Activated naive CD8-positive, alpha-beta T cell treated with anti-CD3 and anti-CD28 coated beads, Interleukin-2, amount 50 U/mL, for 16 hours (primary cell): ENCODE measurements at regions not wholly inside any gene's neighbourhood (a gene's known extent, or its start where the extent isn't known, plus 50 kb on each side); places are given as distances from the start of the nearest gene placed in this dataset.

Experiments used
- DNase-seq: peaks from one replicate; pipeline ENCODE4 v3.0.0-alpha.2; 2020; ENCODE audit warnings: low read depth, low spot score

DNA sequence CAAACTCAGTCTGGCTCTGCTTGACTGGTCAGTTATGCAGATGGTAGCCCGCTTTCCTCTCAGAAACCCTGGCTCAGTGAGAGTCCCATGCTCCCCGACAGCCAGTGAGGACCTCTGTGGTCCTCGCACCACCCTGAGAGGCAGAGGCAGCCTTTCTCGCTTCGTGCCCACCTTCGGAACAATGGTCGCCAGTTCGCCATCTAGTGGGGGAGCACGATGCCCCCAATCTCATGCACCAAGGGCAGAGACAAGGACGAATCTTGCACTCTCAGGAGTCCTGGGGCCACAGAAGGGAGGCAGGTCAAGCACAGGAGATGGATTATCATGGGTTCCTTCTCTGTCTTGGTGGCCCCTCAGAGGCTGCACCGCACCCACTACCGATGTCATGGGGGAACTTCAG lies 75.2 kb downstream of the RHCG start:
- no peak for DNase-seq

DNA sequence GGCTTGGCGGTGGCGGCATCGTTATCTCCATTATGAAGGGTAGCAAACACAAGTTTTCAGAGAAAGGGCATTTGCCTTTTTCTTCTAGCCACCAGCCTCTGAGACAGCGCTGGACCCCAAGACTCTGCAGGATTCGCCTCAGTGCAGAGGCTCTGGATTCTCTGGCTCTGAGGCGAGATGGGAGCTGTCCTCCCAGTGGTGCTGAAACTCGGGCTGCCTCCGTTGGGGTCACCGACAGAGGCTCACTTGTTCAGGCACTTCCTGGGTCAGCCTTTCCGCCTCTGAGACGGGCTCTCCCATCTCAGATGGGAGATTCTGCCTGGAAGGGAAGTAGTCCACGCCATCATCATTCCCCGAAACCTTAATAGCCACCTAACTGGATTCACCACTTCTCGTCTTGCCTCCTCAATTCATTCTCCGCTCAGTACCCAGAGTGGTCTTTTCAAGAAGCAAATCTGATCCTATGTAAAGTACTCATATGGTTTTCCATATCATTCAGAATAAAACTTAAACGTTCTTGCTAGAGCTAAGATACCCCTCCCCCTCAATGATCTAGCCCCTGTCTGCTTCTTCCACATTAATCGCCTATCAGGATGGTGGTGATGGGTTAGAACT lies 76.9 kb downstream of the RHCG start:
- no peak for DNase-seq

DNA sequence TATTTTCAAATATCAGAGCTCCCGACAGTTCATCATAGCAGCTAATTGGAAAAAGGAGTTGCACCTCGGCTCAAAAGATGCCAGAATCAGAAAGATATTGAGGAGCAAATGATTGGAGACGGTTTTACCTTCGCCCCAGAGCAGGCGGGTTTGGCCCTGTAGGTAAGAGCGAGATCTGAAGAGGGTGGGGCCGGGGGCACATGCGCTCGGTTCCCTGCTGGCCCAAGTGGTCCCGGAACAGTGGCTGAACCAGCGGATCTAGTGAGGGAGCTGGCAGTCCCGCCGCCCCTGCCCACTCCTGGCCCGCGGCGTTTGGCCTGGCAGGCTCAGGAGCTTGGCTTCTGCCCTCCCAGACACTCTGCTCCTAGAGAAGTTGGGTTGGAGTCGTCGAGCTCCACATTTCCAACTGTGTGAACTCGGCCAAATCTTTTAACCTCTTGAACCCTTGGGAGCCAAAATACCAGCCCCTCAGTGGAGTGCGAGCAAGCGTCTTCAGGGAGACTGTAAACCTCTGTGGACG lies 79.1 kb downstream of the RHCG start:
- no peak for DNase-seq

DNA sequence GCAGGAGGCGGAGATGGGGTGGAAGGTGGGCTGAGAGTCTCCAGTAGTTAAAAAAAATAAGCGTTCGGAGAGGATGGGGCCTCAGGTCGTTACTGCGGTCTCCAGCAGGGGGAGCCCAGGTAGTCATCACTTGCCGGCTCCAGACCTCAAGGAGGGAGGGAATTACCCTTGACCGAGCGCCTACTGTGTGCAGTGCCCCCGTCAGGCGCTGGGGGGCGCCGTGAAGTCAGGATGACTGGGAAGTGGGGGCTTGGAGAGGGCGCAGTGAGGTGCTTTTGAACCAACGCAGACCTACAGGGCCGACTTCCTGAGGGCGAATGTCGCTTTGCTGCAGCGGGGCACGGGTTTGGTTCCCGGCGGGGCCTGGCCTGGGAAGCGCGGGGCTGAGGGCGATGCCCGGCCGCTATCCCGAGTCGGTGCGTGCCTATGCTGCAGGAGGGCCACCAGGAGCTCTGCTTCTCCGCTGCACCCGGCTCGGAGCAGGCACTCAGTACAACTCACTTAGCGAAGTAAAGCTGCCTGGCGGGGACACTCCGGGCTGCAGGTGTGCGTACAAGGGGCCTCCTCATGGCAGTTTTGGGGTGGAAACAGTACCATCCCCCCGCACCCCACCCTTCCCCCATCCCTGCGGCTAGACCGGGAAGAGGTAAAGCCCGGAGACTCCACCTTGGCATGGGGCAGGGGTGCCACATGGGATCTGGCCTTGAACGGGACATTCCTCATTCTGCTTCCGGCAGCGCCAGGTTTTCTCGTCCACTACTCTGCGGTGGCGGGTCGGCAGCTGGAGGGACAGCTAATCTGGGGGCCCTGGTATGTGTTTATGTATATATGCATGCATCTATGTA lies 79.8 kb downstream of the RHCG start:
- peak; percentile 38 for DNase-seq

DNA sequence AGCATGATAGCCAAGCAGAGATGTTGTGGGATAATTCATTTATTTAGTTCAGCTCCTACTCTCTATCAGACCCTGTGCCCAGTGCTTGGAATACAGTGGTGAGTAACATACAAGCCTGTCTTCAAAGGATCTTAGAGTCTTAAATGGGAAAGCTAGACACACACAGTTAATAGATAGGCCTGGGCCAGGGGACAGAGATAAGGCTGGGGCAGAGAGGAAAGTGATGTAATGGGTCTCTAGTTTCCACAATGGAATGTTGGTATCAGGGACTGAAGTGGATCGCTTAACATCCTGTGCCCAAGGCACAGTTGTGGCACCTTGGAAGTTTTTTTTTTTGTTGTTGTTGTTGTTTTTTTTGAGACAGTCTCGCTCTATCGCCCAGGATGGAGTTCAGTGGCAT lies 79.9 kb upstream of the POLG start:
- no peak for DNase-seq

DNA sequence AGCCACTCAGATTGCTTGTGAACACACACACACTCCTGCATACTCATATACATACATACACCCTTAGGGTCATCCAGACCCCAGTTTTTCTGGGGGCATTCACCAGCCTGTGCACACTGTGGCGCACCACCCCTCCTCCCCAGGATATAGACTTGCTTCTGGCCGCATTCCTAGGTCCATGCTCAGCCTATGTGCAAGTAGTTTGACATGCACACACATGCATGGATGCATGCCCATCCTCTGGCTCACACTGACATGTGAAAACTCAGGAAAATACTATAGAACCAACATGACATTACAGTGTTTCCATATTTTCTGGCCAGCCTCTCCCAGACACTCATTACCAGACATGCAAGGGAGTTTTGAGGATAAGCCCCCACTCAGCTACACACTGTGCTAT lies 79.3 kb upstream of the POLG start:
- DNase-seq, result no peak

DNA sequence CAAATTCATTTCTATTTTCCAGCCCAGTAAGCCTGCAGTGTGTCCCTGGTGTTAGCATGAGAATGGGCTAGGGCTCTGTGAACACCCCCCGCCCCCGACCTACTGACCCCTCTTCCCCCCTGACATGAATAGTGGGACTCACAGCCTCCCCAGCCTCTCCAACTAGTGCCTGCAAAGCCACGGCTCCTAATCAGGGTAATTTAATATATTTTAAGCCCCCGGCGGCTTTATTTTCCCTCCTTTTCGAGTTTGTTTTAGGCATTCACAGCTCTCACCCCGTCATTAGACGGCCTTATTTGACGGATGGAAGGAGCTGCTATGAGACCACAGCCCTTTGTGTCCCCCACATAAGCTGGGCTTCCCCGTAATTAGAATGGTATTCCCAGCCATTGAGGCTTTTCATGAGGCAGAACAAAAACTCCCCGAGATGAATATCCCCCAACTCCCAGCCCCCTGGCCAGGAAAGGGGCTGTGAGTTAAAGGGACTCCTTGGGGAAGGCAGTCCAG lies 78.3 kb upstream of the POLG start:
- DNase-seq, result no peak

DNA sequence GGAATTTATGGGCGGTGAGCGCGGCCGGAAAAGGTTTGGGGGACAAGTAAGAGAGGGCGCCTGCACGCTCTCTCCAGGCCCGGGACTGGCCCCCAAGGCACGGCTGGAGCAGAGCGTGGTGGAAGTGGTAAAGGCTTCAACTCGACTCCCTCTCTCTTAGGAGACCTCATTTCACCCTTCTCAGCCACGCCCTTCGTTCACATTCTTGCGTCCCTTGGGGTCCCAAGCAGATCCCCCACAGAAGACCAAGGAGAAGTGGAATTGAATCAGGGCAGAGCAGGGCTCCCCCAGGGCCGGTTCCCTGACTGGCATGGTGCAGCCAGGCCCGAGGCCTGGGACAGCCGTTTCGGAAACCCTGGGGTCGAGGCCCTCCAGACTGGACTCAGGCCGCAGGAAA lies 75.4 kb upstream of the POLG start:
- DNase-seq, result no peak

DNA sequence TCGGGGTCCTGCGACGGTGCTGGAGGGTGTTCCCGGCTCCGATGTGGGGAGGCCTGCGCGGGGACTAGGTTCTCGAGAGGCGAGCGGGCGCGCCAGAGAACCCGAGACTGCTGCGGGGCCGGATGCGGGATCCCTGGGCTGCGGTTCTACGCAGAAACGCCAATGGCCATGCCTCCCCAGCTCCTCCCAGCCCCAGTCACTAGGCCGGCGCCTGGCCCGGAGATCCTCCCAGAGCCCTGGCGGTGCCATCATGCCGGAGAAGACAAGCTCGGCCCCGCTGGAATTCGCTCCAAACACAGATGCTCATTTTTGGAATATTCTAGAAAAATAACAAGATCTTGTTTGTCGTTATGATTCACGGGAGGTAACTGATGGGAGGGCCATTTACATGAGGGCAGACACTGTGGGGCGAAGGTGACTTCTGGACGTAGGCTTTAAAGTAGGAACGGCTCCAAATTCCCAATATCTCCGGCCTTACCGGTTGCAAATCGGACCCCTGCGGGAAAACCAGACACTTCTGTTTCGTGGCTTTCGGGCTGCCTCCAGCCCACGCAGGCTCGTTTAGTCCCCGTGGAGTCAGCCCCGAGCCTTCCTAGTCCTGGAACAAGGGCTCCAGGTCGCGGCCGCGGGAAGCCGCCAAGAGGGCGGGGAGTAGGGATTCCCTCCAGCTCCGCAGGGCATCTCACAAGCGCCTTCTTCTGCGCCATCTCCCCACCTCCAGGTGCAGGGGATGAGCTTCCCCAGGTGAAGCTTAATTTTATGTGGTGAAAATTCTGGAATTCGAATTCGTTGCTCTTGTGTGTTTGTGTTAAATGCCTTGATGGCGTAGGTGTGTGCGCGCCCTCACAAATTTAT lies 74.8 kb upstream of the POLG start:
- DNase-seq, result no peak

DNA sequence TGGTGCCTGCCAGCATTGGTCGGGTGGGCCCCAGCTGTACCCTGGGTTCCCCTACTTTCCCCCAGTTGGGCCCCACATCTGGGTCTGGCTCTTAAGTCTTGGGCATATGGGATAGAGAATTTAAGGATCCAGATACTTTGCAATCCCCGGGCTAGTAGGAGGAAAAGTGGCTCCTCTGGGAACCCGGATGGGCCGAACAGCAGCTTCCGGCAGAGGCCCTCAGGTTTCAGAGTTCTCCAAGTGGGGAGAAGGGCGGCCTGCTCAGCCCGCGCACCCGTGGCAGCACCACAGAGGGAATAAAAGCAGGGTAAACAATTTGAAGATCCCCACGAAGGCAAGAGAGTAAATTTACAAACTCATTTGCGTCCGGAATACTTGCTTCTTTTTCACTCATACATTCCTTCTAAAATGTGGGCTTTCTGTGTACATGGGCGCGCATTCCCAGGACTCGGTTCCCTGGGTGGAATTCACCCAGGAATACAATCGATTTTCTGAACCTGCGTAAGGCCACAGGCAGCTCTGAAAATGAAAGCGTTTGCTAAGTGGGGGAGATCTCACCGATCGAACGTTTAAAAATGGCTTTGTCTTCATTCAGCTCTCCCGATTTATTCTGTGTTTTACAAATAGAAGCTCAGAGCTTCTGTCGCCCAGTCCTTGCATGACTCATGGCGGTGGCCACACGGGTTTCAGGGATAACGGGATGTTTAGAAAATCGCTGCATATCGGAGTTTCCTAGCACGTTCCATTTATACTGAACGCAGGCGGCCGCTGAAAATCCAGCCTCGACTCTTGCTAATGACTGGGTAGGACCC lies 74.0 kb upstream of the POLG start:
- DNase-seq, result no peak

DNA sequence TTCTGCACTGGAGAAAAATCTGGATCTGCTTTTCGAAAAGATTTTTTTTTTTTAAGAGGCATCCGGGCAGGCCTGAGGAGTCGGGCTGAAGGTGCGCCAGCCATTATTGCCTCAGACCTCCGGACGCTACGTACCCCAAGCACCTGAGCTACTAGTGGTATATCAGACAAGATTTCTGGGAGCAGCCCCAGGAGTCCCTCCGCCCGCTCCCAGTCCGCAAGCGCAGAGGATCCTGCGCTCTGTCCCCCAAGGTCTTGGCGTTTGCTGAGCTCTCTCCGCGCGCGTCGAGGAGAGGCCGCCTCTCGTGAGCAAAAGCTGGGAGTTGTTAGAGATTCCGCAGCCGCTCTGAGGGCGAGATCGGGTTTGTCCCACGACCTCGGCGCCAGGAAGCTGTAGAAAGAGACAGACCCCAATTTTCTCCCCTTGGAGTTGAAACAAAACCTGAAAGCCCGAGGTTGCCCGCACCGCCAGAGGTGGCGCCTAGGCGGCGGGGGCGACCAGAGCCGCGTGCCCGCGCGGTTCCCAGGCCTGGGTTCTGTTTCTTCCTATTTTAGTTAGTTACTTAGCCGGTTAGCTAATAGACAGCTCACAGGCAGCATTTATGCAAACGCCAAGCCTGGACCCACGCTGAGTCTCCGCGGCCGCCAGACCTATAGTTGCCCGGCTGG lies 72.5 kb upstream of the POLG start:
- DNase-seq, result no peak

DNA sequence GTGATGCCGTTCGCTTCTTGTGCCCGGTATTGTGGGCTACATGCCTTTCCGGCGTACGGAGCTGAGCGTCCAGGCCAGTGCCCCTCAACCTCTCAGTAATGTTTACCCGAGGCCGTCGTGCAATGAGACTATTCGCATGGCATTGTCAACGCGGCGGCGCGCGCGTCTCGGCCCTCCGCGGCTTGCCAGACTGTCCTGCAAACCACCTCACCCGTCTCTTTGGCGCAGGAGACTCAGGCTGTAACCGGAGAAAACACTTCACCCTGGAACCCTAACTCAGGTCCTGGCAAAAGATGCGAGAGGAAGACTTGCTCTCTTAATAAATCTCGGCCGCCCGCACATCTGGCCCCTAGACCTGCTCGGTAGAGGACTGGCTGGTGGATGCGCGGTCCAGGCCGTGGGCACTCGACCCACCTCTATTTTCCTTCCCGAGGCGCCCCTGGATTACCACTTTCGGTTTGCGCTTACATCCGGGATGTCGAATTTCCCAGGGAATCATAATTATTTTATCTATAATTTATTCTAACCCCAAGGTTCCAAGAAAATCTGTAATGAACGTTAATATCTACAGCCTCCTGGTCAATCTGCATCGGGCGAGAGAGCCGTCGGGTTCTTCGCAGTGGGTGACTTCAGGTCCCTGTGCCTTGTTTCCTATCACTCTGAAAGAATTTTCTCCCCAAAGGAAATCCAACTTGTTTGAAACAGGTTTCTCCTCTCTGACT lies 71.8 kb upstream of the POLG start:
- DNase-seq, result no peak

DNA sequence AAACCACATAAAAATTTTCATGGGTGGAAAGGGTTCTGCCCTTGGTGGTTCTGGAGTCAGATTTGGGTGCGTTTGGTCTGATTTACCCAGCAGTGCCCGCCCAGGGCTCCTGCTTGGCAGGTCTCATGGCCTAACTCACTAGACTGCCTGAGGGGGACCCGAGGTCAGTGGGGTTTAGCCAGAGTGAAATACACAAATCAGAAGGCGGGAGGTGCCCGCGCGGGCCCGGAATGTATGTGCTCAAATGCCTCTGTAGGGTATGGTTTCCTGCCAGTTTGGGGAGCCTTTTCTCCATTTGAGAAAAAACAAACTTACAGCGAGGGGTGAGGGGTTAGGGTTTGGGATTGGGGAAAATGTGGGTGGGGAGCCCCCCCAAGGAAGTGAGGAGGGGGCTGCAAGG lies 70.9 kb upstream of the POLG start:
- DNase-seq, result no peak

DNA sequence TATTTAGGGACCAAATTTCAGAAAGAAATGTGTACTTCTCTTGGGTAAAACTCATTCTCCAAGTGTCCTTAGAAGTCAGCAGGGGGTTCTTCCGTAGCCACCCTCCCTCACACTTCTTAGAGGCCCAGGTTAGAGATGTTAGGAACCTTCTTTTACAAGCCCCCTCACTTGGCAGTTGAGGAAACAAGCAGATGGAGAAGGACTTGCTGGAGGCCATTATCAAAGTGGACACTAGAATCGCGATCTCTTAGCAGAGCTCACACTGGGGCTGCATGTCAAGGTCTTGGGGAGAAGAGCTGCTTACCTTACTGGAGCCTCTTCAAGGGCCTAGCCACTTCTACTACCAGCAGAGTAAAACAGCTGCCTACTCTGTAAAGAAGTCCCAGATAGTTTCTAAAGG lies 69.4 kb upstream of the POLG start:
- DNase-seq, result no peak

DNA sequence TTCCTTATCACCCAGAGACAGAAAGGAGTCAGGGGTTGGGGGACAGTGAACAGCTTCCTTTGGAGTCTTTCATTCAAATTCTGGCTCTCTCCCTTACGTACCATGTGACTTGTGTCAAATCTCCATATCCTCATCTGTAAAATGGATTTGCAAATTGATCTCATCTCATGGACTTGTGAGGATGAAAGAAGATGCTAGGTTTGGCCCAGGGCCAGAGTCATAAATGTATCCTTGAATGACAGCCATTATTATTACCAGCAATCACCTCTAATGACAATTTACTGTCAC lies 67.8 kb upstream of the POLG start:
- DNase-seq, result no peak

DNA sequence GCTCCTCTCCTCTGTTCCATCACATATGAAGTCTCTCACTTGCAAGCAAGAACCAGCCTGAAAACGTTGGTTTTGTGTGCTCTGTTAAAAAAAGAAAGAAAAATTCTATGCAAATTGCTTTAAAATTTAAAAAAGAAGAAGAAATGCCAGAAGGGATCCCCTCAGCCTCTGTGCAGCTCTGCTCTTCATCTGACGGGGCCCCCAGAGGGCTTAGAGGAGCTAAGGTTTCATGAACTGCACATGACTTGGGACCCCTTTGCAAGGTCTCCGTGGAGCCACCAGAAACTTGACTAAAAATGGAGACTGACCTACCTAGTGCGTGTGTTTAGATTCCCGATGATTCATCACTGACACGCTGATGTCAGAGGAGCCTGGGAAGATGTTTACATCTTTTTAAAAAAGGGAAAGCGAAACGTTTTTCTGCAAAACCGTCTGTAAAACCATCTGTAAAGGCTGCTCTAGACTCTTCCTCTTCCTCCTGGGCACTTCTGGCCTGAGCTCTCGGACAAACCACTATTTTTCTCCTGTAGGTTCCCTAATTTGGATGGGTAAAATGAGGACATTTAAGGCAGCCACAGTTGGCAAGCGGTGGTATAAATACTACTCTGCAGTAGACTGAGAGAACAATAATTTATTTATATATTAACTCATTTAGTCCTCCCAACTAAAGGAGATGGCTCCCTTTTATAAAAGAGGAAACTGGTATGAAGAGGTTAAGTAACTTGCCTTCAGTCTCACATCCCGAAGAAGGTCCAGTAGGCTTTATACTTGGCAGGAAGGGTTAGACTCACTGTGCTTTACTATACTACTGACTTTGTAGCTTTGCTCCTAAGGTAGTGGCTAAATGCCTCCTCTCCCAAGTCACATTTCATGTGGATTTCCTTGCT lies 67.2 kb upstream of the POLG start:
- DNase-seq, result no peak

DNA sequence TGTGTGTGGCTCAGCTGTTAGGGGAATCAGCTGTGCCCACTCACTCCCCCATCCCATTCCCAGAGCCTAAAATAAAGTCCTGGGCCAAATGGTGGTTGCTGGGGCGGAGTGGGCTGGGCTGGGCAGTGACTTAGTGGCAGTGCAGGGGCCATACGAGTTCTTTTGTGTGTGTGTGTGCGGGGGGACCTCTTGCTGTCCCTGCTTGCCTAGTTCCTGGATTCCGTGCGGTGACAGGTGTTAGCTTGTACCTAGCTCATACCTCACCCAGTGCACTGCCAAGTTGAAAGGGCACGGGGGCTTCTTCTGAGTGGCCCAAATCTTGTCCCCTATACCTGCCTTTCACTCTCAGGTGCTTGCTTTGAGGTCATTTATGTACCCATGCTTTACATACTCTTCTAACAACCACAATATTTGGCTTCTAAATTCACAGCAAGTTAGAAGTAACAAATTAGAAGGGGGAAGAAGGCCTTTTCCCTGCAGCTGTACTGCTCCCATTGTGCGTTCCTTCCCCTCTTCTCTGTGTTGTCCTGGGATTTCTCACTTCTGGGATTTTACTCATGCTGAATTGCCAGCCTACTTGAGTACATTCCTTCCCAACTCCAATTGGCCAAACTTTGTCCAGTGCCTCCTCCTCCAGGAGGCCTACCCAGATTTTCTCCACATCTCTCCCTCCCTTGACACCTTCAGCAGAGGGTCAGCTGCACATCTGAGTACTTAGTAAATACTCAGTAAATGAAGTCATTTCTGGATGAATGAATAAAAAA lies 66.3 kb upstream of the POLG start:
- DNase-seq, result no peak

DNA sequence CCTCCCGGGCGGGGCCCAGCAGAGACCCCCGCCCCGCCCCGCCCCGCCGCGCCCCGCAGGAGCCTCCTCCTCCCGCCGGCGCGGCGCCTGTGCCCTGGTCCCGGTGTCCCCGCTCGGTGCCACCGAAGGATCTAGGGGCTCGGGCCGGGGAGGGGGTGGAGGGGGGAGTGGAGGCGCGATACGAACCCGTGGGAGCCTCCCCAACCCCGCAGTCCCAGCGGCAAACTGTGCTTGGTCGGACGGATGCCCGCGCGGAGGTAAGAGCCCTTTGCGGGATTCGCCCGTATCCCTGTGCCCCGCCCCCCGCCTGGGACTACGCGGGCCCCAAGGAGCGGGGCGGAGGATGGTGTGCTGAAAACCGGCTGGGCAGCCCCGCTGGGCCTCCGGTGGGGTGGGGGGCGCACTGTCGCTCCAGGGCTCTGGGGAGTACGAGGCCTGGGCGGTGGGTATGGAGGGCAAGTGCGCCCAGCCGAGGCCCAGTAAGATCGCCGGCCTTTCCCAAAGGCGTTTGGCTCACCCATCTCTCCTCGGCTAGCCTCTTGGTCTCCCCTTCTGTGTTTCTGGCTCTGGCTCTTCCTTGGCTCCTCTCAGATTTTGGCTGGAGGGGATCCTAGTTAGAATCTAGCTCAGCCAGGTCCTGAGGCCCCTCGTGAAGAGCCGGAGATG lies 65.6 kb upstream of the POLG start:
- DNase-seq, result no peak
